ENCODE measurements at regions not wholly inside any gene's neighbourhood (a gene's known extent, or its start where the extent isn't known, plus 50 kb on each side); places are given as distances from the start of the nearest gene placed in this dataset.

DNA sequence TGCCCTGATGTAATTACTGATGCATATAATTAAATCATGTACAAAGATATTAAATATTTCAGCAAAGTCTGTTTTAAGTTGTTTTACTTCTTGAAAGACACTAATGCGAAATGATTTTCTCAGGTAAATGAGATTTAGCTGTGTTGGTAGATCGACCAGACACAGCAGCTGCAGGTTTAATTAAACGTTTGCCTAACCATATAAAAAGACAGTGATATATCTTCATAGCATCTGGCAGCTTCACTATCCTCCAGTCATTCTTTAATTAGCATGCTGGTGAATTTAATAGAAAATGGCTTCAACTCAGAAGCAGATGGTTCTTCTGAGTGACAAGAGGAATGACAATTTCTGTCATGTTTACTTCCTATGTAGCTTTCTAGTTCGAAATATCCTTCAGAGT, 69.3 kb downstream of the NHLRC3 start:
- Histone ChIP-seq H4K20me1 (ENCODE audit: insufficient read depth) (no peaks in the 10 kb centered on the region), H3K27ac (no peak overlapping the region), H3K36me3 (ENCODE audit: insufficient read depth) (no peaks in the 10 kb centered on the region), H3K4me2 (no peak overlapping the region), H3K4me1 (ENCODE audit: low read depth, poor library complexity, severe bottlenecking) (peaks cover 20% of the 10 kb centered on the region), H2AFZ (ENCODE audit: low read depth) (no peak overlapping the region), H3K9ac (no peak overlapping the region), H3K79me2 (ENCODE audit: insufficient read depth, low read depth) (no peaks in the 10 kb centered on the region), H3K27me3 (ENCODE audit: insufficient read depth, low read depth) (no peaks in the 10 kb centered on the region), H3K4me3 (IDR thresholded peaks at IDR 0.05; ENCODE audit: insufficient read depth, low read depth, low read length) (no peak overlapping the region)
- no peak for TF ChIP-seq CTCF (conservative IDR thresholded peaks at IDR 0.05; ENCODE audit: low read depth, low read length)

- Histone ChIP-seq H3K36me3 (ENCODE audit: insufficient read depth) (no peaks in the 10 kb centered on the region), H3K9ac (no peak overlapping the region), H2AFZ (ENCODE audit: low read depth) (no peak overlapping the region), H3K4me3 (IDR thresholded peaks at IDR 0.05; ENCODE audit: insufficient read depth, low read depth, low read length) (no peak overlapping the region), H3K27me3 (ENCODE audit: insufficient read depth, low read depth) (no peaks in the 10 kb centered on the region), H4K20me1 (ENCODE audit: insufficient read depth) (no peaks in the 10 kb centered on the region), H3K4me1 (ENCODE audit: low read depth, poor library complexity, severe bottlenecking) (peaks cover 20% of the 10 kb centered on the region), H3K4me2 (no peak overlapping the region), H3K27ac (no peak overlapping the region), H3K79me2 (ENCODE audit: insufficient read depth, low read depth) (no peaks in the 10 kb centered on the region)
- TF ChIP-seq CTCF (conservative IDR thresholded peaks at IDR 0.05; ENCODE audit: low read depth, low read length) = no peak
Measured at GRCh38 chr13:39108783-39109182, 70.5 kb downstream of the NHLRC3 start.

GRCh38 chr13:39110518-39111097, 72.4 kb downstream of the NHLRC3 start:
- Histone ChIP-seq H2AFZ (ENCODE audit: low read depth) (no peak overlapping the region), H3K27ac (no peak overlapping the region), H3K4me2 (no peak overlapping the region), H3K4me3 (IDR thresholded peaks at IDR 0.05; ENCODE audit: insufficient read depth, low read depth, low read length) (no peak overlapping the region), H3K27me3 (ENCODE audit: insufficient read depth, low read depth) (no peaks in the 10 kb centered on the region), H3K9ac (no peak overlapping the region), H4K20me1 (ENCODE audit: insufficient read depth) (no peaks in the 10 kb centered on the region), H3K79me2 (ENCODE audit: insufficient read depth, low read depth) (no peaks in the 10 kb centered on the region), H3K36me3 (ENCODE audit: insufficient read depth) (no peaks in the 10 kb centered on the region), H3K4me1 (ENCODE audit: low read depth, poor library complexity, severe bottlenecking) (peaks cover 11% of the 10 kb centered on the region)
- TF ChIP-seq CTCF (conservative IDR thresholded peaks at IDR 0.05; ENCODE audit: low read depth, low read length) = no peak

DNA sequence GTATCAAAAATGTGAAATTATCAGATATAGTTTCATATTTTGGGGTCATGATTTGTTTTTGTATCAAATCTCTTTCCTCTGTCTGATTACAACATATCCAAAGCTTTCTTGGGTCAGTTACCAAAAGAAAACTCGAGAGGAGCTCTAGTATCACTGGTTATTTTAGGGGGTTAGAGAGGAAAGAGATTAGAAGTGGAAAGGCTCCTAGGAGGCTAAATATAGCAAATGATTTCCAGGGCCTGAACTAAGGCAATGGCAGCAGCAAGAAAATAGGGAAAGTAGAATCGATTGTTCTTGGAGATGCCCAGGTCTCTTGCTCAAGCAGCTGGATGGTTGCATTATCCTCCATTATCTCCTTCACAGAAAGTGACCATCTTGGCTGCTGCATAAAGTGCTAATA, 72.9 kb downstream of the NHLRC3 start:
- no peaks in the 10 kb centered on the region for H4K20me1 ChIP-seq (ENCODE audit: insufficient read depth)
- TF ChIP-seq CTCF (conservative IDR thresholded peaks at IDR 0.05; ENCODE audit: low read depth, low read length) = no peak
- no peak overlapping the region for H3K4me2 ChIP-seq
- no peak overlapping the region for H3K27ac ChIP-seq
- H3K36me3 ChIP-seq (ENCODE audit: insufficient read depth) = no peaks in the 10 kb centered on the region
- no peak overlapping the region for H3K4me3 ChIP-seq (IDR thresholded peaks at IDR 0.05; ENCODE audit: insufficient read depth, low read depth, low read length)
- H3K9ac ChIP-seq = no peak overlapping the region
- H3K27me3 ChIP-seq (ENCODE audit: insufficient read depth, low read depth) = no peaks in the 10 kb centered on the region
- no peak overlapping the region for H2AFZ ChIP-seq (ENCODE audit: low read depth)
- peaks cover 6% of the 10 kb centered on the region for H3K4me1 ChIP-seq (ENCODE audit: low read depth, poor library complexity, severe bottlenecking)
- no peaks in the 10 kb centered on the region for H3K79me2 ChIP-seq (ENCODE audit: insufficient read depth, low read depth)

Data from KMS-11 (cell line).